AG09319 (cell line): ENCODE measurements at regions not wholly inside any gene's neighbourhood (a gene's known extent, or its start where the extent isn't known, plus 50 kb on each side); places are given as distances from the start of the nearest gene placed in this dataset.

Experiments
- DNase-seq: peaks from one replicate; pipeline ENCODE4 v3.0.0-alpha.2; 2010; ENCODE audit warnings: low read depth; ENCODE audit errors: extremely low read depth
- TF ChIP-seq, protein P1 (sequence below): IDR thresholded peaks from 2 replicates; pipeline ENCODE4 v1.5.1; 2011; ENCODE audit warnings: low read depth, mild to moderate bottlenecking, inconsistent platforms, low read length, moderate library complexity

GRCh38 chr10:108254089-108254488 is 1089.6 kb upstream of the SORCS1 start:
- DNase-seq: no peak
- TF ChIP-seq, protein P1, sequence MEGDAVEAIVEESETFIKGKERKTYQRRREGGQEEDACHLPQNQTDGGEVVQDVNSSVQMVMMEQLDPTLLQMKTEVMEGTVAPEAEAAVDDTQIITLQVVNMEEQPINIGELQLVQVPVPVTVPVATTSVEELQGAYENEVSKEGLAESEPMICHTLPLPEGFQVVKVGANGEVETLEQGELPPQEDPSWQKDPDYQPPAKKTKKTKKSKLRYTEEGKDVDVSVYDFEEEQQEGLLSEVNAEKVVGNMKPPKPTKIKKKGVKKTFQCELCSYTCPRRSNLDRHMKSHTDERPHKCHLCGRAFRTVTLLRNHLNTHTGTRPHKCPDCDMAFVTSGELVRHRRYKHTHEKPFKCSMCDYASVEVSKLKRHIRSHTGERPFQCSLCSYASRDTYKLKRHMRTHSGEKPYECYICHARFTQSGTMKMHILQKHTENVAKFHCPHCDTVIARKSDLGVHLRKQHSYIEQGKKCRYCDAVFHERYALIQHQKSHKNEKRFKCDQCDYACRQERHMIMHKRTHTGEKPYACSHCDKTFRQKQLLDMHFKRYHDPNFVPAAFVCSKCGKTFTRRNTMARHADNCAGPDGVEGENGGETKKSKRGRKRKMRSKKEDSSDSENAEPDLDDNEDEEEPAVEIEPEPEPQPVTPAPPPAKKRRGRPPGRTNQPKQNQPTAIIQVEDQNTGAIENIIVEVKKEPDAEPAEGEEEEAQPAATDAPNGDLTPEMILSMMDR: no peak

DNA sequence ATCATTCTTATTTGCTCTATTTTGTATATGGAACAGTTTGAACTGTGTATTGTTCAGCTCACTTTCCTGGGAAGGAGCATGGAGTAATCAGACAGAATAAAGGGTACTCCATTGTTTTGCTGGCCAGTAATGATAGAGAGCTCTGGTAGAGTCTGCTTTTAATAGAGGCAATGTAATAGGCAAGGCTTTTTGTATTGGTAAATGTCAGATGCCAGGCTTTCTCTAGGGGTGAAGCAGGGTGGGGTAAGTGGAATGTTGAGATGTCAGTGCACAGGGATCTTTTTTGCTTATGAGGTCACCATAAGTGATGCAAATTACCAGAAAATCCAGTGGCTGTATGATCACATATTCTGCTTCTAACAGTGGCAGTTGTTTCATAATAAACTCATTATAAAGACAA is 1088.3 kb upstream of the SORCS1 start:
- no peak for DNase-seq
- TF ChIP-seq, protein P1: no peak

- DNase-seq: no peak
- TF ChIP-seq, protein P1: no peak
Observed at GRCh38 chr10:108250936-108251620, 1086.6 kb upstream of the SORCS1 start.

DNA sequence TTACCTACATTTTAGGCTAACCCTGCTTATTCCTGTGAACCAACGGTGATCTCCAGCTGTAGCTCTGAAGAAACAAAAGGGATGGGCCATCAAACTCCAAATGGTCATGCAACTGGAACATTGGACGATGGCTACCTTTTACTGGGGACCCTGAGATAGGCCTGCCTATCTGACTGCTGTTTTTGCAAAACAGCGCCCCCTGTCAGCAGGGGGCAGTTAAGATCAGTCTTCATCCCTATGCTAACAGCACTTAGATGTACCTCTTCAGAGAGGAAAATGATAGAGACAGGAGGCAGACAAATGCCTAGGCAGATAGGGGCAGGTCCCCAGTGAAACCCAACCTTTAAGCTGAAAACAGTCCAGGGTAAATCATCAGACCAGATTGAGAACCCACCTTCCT is 1085.4 kb upstream of the SORCS1 start:
- no peak for DNase-seq
- TF ChIP-seq, protein P1: no peak

DNA sequence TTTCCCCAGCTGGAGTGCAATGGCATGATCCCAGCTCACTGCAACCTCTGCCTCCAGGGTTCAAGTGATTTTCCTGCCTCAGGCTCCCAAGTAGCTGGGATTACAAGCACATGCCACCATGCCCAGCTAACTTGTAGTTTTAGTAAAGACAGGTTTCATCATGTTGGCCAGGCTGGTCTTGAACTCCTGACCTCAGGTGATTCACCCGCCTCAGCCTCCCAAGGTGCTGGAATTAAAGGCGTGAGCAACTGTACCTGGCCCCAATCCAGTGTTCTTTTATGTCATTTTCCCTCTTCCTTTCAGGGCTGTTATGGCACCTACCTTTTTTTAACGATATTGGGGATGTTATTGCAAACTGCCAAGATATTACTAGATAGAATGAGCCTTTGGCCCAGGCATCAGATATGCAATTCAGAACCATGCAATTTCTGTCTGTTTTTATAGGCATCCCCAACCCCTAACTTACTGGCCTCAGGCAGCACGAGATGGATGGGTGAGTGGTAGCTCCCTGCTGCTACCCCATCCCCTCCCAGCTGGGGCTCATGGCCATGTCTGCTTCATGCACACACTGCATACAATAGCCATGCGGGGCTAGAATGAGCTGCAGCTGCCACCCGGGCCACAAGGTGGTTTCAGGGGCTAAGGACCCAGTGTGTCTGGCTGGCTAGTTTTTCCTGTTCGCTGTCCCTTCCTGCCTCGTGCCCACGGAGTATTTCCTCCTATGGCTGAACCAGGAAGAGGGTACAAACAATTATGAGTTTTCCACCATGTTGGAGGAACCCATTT is 1080.1 kb upstream of the SORCS1 start:
- TF ChIP-seq, protein P1: no peak
- DNase-seq: no peak

- TF ChIP-seq, protein P1: no peak
- DNase-seq: no peak
Observed at GRCh38 chr10:108241166-108241565, 1076.7 kb upstream of the SORCS1 start.

DNA sequence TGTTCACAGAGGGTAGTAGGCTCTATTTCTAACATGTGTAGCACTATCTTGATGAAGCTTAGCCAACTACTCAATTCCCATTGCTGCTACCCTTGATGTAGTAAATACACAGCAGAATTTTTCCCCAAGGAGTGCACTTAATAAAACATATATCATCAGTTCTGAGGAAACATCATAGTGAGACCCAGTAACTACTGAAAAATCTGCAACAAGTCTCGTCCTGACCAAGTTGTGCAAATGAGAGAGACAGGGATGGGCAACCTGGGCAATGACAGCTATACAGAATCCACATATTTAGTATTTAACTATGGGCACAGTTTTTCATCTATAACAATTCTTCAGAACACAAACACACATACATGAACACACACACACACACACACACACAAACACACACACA is 1073.8 kb upstream of the SORCS1 start:
- no peak for DNase-seq
- TF ChIP-seq, protein P1: no peak
